ENCODE measurements at regions not wholly inside any gene's neighbourhood (a gene's known extent, or its start where the extent isn't known, plus 50 kb on each side); places are given as distances from the start of the nearest gene placed in this dataset.
"Not testable (repeated sequence)": the region's sequence is repeated elsewhere in the genome, so short reads cannot be mapped to it uniquely, and the experiment has no call there.

DNA sequence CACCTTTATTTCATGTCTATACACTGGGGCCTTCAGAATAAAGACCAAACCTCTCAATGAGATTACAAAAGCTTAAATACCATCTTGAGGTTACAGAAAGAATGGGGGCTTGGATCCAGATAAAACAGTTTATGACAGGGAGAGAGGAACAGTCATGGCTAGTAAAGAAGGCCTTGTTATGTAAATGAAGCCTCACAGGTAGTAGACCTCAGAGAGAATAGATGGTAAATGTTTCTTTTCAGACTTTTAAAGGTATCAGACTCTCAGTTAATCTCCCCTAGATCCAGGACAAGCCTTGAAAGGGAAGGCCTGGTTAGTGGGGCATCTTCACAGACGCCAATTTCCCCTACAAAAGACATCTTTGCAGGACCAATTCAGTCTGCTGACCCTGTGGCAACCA is 1325.6 kb downstream of the HACE1 start:
- no peak for TF ChIP-seq CTCF (IDR thresholded peaks at IDR 0.05; ENCODE audit: insufficient read depth, missing control alignments)
- no peak for FAIRE-seq
- DNase-seq (ENCODE audit: insufficient read length, low spot score) = no peak

- TF ChIP-seq CTCF (IDR thresholded peaks at IDR 0.05; ENCODE audit: insufficient read depth, missing control alignments) = no peak
- no peak for FAIRE-seq
- DNase-seq (ENCODE audit: insufficient read length, low spot score) = no peak
These were observed 1337.7 kb downstream of the HACE1 start for GRCh38 chr6:103522045-103522444.

- no peak for DNase-seq (ENCODE audit: insufficient read length, low spot score)
- no peak for TF ChIP-seq CTCF (IDR thresholded peaks at IDR 0.05; ENCODE audit: insufficient read depth, missing control alignments)
- no peak for FAIRE-seq
These were observed 1343.4 kb downstream of the HACE1 start for GRCh38 chr6:103516336-103516735.

DNA sequence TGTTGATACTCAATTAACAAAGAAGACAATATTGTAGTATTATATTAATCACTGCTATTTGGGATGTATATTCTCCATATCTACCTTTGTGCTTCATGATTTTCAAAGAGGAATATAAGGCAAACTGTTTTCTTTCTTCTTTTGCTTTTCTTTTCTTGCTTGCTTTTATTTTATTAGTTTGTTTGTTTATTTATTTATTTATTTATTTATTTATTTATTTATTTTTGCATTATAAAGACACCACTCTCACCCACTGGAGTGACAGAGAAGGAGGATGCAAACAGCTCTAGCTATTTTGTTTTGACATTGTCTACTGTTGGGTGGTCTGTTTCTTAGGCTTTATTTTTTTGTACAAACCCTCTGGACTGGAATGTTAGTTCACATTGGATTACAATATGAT is 1352.7 kb downstream of the HACE1 start:
- no peak for DNase-seq (ENCODE audit: insufficient read length, low spot score)
- TF ChIP-seq CTCF (IDR thresholded peaks at IDR 0.05; ENCODE audit: insufficient read depth, missing control alignments) = no peak
- no peak for FAIRE-seq

DNA sequence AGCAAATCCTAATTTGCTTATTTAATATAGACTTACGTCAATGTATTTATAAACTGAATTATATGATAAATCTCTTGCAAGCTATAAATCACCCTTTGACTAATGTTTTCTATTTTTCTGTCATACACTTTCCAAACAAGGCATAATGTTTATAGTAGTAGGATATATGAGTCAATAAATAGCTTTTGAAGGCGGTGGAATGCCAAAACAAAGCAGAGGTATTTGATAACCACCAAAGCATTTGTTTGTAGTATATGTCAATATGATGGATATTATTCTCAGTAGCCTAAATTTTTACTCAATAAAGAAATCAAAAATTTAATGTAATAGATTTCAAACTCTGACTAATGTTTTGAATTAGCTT is 1354.6 kb downstream of the HACE1 start:
- no peak for FAIRE-seq
- no peak for TF ChIP-seq CTCF (IDR thresholded peaks at IDR 0.05; ENCODE audit: insufficient read depth, missing control alignments)
- DNase-seq (ENCODE audit: insufficient read length, low spot score) = no peak

- DNase-seq (ENCODE audit: insufficient read length, low spot score) (no peak), FAIRE-seq (no peak)
- TF ChIP-seq CTCF (IDR thresholded peaks at IDR 0.05; ENCODE audit: insufficient read depth, missing control alignments) = no peak
These were observed 1355.1 kb downstream of the HACE1 start for GRCh38 chr6:103504501-103505154.

GRCh38 chr6:103496588-103496987 is 1363.1 kb downstream of the HACE1 start:
- DNase-seq (ENCODE audit: insufficient read length, low spot score); FAIRE-seq: not testable (repeated sequence)

DNA sequence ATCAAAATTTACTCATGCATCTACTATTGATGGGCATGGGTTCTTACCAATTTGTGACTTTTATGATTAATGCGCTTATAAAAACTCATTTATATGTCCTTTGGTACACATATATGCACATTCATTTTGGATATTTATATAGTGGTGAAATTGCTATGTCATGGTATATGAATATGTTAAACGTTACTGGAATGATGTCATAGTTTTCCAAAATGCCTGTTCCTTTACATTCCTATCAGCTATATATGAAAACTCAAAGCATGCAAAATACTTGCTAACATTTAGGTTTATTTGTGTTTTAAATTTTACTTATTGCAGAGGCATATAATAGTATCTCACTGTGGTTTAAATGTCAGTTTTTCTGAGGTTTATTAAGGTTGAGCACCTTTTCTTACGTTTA is 1403.1 kb downstream of the HACE1 start:
- no peak for TF ChIP-seq CTCF (IDR thresholded peaks at IDR 0.05; ENCODE audit: insufficient read depth, missing control alignments)
- no peak for FAIRE-seq
- no peak for DNase-seq (ENCODE audit: insufficient read length, low spot score)
